DMS79 (cell line): ENCODE measurements at regions not wholly inside any gene's neighbourhood (a gene's known extent, or its start where the extent isn't known, plus 50 kb on each side); places are given as distances from the start of the nearest gene placed in this dataset.

Experiments used
- DNase-seq: peaks from one replicate; lab custom pipeline; 2025; lab: John Stamatoyannopoulos, UW

DNA sequence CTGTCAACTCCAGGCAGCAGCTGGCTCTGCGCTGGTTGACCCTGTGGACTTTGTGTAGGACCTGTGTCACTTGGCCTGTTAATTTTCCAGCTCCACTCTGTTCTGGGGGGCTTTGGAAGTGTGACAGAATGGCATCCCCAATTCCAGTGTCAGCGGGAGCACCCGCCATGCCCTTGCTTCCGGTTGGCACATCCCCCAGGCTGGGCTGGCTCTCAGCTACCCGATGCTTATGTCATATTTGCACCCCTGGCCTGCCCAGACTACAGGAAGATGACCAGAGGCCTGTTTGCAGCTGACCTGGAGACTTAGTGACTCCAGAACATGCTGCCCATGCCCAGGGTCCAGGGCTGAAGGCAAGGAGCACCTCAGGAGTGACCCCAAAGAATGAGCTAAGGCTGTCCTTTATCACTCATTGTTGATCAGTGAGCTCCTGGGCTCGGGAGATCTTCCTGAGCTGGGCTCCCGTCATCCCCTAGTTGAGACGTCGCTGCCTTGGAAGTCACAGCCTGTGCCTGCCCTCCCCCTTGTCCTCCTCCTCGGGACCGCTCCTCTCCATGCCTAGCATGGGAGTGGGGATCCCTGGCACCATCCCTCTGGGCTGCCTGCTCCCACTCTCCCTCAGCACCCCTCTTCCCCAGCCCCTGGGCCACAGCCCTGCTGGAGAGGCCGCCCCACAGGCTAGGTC, 163.4 kb upstream of the RTL1 start:
- DNase-seq: no peak

DNA sequence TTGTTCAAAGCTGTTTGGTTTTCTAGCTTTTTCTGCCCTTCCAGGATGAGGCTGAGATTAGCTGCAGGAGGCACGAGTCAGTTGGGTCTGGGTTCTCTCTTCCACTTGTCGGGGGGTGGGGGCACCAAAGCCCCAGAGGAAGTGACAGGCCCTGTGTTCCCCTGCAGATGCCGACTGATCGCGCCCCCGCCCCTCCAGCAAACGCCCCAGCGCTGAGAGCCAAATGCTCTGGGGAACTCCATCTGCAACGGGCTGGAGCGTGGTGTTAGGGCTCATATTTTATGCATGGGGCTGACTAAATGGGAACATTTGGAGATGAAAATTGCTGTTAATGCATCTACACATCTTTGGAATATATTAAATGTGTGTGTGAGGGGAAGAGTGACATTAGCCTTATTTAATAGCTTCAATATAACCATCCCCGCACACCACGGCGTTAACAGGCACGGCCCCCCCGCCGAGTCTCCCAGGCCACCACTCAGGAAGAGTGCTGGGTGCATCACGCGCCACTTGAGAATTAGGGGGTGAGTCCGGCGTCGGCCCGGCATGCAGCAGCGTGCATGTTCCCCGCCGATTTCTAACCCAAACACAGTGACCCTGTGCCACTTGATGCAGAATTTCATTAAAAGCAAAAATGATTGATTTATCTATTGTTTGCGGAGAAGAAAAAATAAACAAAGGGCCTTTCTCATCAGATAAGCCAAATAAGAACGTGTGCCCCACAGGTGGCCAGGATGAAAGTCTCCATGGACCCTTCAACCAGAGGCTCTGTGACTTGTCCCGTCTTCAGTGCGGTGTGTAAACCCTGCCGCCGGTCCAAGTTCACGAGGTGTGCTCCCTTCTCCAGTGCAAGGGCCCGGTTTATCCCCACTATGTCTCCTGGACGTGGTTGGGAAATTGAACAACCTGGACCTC, 165.0 kb upstream of the RTL1 start:
- no peak for DNase-seq

DNA sequence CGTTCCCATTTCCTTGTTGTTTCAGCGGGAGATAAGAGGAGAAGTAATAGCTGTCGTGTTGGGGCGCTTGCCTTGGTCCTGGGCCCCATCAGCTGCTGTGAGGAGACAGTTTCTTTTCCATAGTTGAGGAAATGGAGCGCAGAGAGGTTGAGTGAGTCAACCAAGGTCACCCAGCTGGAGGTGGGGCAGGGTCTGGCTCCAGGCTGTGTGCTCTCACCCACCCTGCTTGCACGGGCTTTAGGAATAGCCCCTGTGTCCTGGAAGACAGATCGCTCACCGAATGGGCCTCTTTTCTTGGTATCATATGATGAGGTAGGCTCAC, 165.7 kb upstream of the RTL1 start:
- no peak for DNase-seq

DNA sequence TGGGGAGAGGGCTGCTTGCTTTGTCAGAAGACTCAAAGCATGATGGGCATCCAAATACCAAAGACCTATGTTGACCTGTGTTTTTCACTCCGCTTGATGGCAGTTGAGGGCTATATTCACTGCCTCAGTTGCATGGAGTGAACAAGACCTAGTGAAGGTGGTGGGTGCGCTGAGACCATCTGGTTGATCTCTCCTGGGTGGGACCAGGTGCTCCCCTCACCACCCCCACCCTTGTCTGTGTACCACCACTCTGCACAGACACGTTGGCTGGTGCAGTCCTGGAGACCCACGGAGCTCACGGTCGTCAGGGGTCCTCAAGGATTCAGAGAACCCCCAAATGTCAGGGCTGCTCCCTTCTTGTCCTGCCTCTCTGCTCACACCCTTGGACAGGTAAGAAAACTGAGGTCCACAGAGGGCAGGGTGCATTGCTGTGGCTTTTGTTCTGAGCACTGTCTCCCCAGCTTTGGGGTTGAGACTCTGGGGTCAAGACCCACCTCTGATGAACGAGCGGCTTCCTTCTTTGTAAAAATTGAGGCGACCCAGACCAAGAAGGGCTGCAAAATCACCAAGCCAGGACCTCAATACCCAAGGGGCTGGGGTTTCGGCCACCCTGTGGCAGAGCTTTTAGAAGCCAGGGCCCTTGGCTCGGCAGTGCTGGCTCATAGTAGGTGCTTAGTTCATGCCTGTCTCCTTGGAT, 166.3 kb upstream of the RTL1 start:
- no peak for DNase-seq

DNA sequence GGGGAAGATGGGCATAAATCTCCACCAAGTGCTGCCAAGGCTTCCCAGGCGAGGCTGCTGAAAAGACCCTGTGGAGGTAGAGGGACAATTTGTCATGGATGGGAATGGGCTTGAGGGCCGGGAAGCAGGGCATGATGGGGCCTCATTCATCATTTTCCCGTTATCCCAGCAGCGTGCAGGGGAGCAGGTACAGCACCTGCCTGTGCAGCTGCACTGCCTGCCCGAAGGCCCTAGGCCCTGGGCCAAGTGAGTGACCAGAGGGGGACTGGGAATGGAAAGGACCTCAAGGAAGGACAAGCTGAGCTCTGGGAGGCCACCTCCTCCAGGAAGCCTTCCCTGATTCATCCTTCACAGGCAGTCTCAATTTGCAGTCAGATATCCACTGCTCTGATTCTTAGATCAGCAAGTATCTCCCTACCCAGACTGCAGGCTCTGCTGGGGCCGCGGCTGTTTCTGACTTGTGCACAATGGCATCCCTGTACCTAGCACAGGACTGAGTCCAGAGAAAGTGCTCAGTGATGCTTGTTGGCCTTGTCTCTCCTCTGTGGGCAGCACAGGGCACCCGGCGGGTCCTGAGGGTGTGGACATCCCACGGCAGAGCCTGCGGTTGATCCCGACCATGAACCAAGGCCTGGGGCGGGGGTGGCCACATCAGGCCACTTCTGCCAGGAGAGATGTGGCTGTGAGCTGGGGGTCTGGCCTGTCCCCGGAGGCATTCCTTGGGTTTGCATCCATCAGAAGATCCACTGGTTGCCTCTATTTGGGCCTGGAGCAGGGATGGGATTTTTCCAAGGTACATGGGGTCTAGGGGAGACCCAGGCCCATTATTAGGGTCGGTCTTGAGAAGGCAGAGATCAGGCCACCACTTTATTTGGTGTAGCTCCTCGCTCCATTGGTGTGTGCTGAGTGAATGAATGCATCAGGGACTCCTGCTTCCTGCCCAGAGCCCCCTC, 167.3 kb upstream of the RTL1 start:
- DNase-seq: no peak

DNA sequence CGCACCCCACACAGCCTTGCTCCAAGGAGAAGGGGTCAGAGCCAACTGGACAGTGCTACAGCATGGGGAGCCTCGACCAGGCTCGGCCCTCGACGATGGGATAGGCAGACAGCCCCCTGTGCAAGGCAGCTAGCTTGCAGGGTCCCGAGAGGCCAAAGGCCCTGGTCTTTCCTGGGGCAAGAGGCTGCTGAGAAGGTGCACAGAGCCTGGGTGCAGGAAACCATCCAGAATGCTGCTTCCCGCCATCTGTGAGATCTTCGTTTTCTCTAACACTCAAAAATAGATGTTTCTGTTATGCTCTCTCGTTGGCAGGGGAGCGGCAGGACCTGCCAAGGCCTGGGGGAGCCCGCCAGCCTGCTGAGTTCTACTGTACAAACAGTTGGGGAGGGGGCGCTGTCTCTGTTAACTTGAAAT, 168.0 kb upstream of the RTL1 start:
- DNase-seq: no peak

DNA sequence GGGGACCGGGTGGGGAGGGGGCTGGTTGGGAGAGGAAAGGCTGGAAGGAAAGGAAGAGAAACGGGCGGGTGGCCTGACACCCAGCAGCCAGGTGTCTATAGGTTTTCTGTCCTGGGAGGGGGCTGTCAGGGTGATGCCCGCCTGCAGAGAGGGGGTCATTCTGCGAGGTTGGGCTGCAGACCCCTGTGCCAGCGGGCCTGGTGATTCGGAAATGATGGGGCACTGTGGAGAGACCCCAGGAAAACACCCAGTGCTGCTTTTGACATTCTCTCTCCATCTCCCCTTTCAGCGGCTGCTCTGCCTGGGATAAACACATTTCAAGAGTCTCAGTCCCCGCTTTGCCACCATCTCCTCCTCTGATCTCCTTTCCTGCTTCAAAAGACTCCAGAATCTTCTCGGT, 168.5 kb upstream of the RTL1 start:
- no peak for DNase-seq

DNA sequence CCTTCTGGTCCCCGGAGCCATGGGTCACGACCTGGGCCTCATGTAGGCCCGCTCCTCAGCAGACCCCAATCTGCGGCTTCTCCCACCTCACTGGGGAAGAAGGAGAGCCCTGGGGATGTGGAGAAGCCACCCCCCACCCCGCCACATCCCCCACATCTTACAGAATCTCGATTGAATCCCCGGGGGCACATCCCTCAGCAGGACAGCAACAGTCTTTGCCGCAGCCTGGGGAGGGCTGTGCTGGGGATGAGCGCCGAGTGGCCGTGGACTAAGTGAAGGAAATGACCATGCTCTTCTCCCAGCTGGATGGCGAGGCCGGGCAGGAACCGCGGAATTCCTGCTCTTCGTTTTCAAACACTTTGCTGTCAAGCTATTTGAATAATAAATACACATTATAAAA, 169.0 kb upstream of the RTL1 start:
- DNase-seq: no peak

DNA sequence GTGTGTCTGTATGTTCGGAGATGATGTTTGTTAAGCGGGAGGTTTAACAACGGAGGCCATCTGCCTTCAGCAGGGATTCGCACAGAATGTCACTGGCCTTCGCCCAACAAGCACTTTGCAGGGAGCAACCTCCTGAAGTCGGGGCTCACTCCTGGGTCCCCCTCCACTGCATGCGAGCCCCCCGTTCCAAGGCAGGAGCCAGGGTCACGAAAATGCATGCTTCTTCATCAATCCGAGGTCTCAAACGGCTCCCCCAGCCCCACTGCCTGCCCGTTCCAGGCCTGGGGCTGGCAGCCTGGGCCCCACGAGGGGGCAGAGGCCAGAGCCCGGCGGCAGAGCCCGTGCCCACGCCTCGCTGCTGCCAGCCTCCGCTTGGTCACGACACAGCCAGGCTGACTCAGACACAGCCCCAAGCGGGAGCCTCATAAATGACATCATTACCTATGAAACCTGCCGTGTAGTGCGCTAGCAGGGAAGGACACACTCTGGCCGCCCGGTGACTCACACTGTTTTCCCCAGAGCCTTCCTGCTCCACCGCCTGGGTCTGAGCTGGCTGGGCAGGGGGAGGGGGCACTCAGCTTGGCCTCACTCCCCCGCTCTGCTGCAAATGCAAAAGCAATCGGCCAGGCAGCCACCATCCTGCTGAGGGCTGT, 169.5 kb upstream of the RTL1 start:
- peak; percentile 38 for DNase-seq

DNA sequence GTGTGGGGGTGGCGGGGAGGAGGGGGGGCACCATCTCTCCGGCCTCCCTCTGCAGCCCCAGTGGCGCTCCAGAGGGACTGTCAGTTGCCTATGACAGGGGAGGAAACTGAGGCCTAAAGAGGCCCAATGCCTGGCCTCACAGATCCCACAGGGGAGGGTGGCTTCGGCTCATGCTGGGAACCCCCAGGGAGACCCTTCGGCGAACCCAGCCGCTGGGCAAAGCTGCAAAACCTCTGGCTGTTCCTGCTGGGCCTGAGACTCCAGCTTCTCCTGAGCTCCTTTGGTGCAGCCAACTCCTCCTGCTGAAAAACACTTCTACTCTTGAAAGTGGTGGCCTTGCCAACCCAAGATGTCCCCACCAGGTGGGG, 170.1 kb upstream of the RTL1 start:
- DNase-seq: no peak

DNA sequence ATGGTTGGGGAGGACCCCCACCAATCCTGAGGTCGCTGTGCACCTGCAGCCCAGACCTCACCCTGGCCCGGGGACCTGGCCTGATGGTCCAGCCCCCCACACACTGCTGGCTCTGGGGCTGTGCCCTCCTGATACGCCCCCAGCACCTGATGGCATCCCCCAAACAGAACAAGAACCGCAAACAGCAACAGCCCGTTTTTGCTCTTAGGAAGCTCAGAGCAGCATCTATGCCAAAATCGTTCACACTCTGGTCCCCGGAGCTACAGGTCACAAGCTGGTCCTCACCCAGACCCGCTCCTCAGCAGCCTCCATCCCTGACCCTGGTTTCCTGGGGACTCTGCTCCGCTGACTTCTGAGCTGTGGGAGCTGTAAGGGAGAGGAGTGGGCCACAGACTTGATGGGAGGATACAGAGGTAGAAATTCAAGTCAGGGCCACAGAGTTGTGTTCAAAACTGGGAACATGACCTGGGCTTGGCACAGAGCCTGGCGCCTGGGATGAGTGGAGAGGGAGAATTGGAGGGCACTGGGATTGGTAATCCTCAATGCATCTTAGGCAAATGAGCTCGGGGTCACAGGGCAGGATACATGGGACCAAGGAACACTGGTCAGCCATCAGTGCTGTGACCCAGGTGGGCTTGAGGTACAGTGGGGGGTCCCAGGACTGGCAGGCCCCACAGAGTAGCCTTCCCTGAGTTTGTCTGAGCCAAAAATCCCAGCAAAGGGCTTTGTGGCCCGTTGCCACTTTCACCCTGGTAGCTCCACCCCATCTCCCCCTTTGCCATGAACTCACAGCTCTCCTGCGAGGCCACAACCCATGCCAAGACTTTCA, 170.9 kb upstream of the RTL1 start:
- no peak for DNase-seq

DNA sequence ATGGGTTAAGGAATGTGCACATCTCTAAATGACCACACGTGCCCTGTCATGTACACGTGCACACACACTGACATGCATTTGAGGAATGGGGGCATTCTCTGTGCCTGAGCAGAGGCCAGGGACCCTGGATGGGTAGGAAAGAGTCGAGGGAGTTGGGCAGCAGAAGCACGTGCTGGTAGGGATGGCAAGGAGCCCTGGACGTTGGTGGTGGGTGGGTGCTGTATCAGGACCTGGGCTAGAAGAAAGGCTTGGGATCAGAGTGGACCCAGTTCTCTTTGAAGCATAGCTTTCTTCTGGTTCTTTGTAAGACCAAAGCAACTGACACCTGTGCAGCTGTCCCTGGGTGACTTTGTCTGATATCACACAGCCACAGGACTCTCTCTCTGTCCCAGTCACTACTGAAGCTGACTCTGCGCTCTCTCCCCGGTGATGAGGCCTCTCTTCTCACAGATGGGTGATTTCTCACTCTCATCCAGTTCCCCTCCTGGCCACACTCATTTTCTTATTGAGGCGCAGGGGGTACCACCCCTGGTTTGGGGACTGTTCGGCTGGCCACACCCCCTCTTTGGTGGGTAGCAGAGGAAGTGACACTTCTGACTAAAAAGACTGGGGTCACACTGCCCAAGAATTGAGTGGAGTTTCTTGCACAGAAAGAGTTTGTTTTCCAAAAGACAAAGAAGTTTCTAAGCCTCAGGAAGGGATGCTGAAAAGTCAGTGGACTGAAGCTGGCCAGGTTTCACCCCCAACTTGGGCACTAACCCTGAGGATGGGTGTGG, 171.7 kb upstream of the RTL1 start:
- DNase-seq: no peak

DNA sequence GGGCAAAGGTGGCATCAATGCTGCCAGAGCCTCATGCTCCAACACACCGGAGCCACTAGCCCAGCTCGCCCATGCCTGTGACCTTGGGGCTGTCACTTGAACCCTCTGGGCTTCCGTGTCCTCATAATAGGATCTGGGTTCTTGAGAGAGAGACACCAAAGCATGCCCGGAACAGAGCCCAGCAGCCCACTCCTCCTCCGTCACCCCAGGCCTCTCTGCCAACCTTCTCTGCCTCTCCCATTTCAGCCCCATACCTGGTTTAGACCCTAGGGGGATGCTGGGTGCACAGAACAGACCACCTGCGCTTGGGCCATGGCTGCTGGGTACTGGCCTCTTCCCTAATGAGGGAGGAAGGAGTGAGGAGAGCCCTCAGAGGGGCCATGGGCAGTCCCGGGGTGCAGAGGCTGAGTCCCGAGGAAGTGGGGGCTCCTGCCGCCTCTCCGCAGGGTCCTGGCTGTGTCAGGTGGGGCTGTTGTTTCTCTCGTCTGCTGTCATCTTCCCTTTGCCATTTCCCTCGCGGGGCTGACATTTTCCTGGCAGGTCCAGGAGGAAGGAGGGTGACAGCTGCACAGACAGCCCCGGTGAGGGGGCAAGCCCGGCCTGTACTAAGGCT, 172.4 kb upstream of the RTL1 start:
- DNase-seq: no peak

DNA sequence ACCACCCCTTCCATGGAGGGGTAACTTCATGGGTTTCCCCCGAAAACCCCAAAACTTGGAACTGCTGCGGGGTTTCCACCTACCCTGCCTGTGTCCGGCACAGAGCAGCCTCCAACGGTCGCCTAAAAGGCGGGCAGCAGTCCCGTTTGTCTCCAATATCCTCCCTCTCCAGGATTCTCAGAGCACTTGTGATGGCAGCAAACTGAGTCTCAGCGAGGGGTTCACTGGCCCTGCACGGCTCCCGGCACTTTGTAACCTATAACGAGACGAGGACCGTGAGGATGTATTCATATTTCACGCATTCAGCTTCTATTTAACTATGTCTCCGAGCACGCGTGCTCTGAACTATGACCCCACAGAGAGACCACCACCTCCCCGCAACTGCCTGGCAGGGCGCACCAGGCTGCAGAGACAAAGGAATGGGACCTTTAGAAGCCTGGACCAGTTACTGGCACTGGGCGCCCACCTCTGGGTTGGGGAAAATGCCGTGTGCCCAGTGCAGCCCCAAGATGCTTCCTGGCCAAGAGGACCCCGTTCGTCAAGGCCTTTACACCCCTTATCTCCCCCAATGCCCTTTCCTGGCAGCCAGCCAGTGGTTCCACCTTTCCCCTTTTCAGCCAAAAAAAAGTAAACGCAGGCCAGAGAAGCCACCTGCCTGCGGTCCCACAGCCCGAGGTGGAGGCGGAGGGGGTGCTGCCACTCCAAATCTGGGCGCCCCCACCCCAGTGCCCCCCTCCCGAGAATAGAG, 173.1 kb upstream of the RTL1 start:
- peak; percentile 6 for DNase-seq

DNA sequence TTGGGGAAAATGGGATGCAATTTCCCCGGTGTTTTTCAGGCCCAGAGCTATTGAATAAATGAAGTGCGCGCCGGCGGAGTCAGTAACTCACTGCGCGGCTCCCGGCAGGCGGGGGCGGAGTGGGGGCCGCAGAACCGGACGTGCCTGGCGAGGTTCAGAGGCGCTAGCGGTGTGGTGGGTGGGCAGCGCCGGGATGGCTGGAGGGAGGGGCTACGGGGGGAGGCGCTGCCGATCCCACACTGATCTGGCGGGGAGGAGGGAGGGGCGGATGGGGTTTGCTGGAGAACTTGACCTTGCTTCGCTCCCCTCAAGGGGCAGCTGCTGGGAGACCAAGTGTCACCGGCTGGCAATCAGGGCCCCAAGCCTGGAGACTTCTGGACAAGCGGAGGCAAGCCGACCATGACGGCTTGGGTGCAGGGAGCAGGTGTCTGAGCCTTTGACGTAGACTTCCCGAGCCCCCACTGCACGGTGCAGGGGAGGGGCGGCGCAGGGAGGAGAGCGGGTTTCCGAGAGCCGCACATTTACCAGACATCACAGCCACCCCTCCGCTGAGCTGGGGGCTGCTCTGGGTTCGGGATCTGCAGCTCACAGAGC, 174.1 kb upstream of the RTL1 start:
- peak; percentile 75 for DNase-seq

DNA sequence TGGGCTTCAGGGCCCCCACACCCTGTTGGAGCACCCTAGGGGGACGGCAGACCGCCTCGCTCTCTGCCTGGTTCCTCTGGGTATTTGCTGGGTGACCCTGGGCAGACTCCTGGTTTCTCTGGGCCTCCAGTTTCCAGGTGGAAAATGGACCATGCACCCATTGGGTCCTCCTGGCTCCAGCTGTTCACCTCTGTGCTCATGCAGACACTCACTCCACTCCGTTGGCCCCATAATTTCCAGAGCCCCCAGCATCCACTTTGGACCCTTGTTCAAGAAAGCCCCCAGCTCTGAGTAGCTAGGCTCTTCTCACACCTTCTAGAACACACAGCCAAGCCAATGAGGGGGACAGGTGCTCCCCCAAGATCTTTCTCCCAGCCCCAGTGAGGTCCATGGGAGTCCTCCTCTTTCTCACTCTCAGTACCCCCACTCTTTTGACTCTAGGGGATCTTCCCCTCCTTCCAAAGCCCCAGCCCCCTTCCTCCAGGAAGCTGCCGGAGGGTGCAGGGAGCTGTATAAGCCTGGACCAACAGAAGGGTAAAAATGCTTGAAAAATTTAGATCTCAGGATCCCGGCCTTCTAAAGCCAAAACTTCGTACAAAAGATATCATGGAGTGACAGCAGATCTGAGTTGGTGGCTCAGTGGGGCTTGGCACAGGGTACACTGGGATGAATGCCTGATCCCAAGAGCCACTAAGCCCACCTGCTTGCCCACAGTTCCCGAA, 174.8 kb upstream of the RTL1 start:
- no peak for DNase-seq

DNA sequence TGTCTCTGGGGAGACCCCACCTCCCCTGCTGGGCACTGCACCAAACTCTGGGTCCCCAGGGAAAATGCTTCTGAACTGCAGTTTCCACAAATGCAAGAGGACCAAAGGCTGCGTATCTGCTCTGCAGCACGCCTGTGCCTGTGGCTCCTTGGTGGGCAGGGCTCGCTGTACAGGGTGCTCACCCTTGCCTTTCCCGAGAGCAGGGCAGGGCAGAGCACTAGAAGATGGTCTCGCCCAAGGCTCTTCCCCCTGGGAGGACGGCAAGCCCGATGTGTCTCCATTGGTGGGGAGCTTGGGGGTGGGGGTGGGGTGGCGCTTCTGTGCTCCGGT, 175.3 kb upstream of the RTL1 start:
- DNase-seq: no peak
